Central memory CD8-positive, alpha-beta T cell (primary cell): ENCODE measurements at regions not wholly inside any gene's neighbourhood (a gene's known extent, or its start where the extent isn't known, plus 50 kb on each side); places are given as distances from the start of the nearest gene placed in this dataset.

Source experiments
- ATAC-seq: fragments of 150-1000 bp; cut with Tn5 transposase; replicated peaks from 2 replicates; pipeline ENCODE4 v1.10.0; 2022; ENCODE audit warnings: mild to moderate bottlenecking, moderate FRiP score, moderate number of reproducible peaks; ENCODE audit not compliant: poor library complexity, severe bottlenecking; ENCODE audit errors: extremely low read depth
- DNase-seq, 2 donors: peaks; one replicate each; pipeline ENCODE4 v3.0.0; 2021; ENCODE audit warnings: low spot score in 2 of 2
- H3K27ac Mint-ChIP-seq: one replicate; pipeline ENCODE4 v1.8.0; 2022; ENCODE audit warnings: low read depth, mild to moderate bottlenecking, moderate library complexity, mixed read lengths
- H3K27me3 Mint-ChIP-seq: one replicate; pipeline ENCODE4 v1.8.0; 2022; ENCODE audit warnings: mixed read lengths
- H3K36me3 Mint-ChIP-seq: one replicate; pipeline ENCODE4 v1.8.0; 2022; ENCODE audit warnings: mild to moderate bottlenecking, moderate library complexity, mixed read lengths; ENCODE audit not compliant: insufficient read depth
- H3K4me1 Mint-ChIP-seq: one replicate; pipeline ENCODE4 v1.8.0; 2022; ENCODE audit warnings: mixed read lengths
- H3K4me3 Mint-ChIP-seq: one replicate; pipeline ENCODE4 v1.8.0; 2022; ENCODE audit warnings: mild to moderate bottlenecking, moderate library complexity, mixed read lengths
- H3K9me3 Mint-ChIP-seq: one replicate; pipeline ENCODE4 v1.8.0; 2022; ENCODE audit warnings: mixed read lengths

- ATAC-seq (no peak), DNase-seq (no peak)
- Mint-ChIP-seq H3K27me3 (peaks cover 73% of the 10 kb centered on the region), H3K4me1 (no peaks in the 10 kb centered on the region), H3K4me3 (no peak overlapping the region), H3K9me3 (peaks cover 5% of the 10 kb centered on the region), H3K36me3 (no peaks in the 10 kb centered on the region), H3K27ac (no peak overlapping the region)
Measured at GRCh38 chr1:208497866-208498541, 253.8 kb upstream of the PLXNA2 start.

- no peak for DNase-seq
- H3K27me3 Mint-ChIP-seq = peaks cover 68% of the 10 kb centered on the region
Measured at GRCh38 chr1:208499026-208499425, 254.8 kb upstream of the PLXNA2 start.

GRCh38 chr1:208499601-208500000 is 255.4 kb upstream of the PLXNA2 start:
- Mint-ChIP-seq H3K27ac (no peak overlapping the region), H3K36me3 (no peaks in the 10 kb centered on the region), H3K9me3 (peaks cover 5% of the 10 kb centered on the region), H3K27me3 (peaks cover 63% of the 10 kb centered on the region), H3K4me1 (no peaks in the 10 kb centered on the region), H3K4me3 (no peak overlapping the region)
- ATAC-seq (no peak), DNase-seq (no peak)

More at GRCh38 chr1:208499026-208499425, 254.8 kb upstream of the PLXNA2 start:
- H3K36me3 Mint-ChIP-seq = no peaks in the 10 kb centered on the region
- no peaks in the 10 kb centered on the region for H3K4me1 Mint-ChIP-seq
- H3K27ac Mint-ChIP-seq = no peak overlapping the region
- no peak for ATAC-seq
- H3K4me3 Mint-ChIP-seq = no peak overlapping the region
- peaks cover 5% of the 10 kb centered on the region for H3K9me3 Mint-ChIP-seq

- H3K4me1 Mint-ChIP-seq = no peaks in the 10 kb centered on the region
- ATAC-seq = no peak
Measured at GRCh38 chr1:208500375-208500774, 256.2 kb upstream of the PLXNA2 start.

GRCh38 chr1:208501542-208501941 is 257.4 kb upstream of the PLXNA2 start:
- Mint-ChIP-seq H3K4me1 (no peaks in the 10 kb centered on the region), H3K27ac (no peak overlapping the region), H3K9me3 (no peaks in the 10 kb centered on the region), H3K27me3 (peaks cover 61% of the 10 kb centered on the region), H3K36me3 (no peaks in the 10 kb centered on the region), H3K4me3 (no peak overlapping the region)
- ATAC-seq = no peak
- DNase-seq = no peak

More at GRCh38 chr1:208500375-208500774, 256.2 kb upstream of the PLXNA2 start:
- Mint-ChIP-seq H3K36me3 (no peaks in the 10 kb centered on the region), H3K27ac (no peak overlapping the region), H3K9me3 (peaks cover 5% of the 10 kb centered on the region), H3K4me3 (no peak overlapping the region), H3K27me3 (peaks cover 63% of the 10 kb centered on the region)
- no peak for DNase-seq

GRCh38 chr1:208503787-208504186 is 259.6 kb upstream of the PLXNA2 start:
- Mint-ChIP-seq H3K4me3 (no peak overlapping the region), H3K27ac (no peak overlapping the region), H3K4me1 (no peaks in the 10 kb centered on the region), H3K27me3 (peaks cover 47% of the 10 kb centered on the region), H3K36me3 (no peaks in the 10 kb centered on the region), H3K9me3 (no peaks in the 10 kb centered on the region)
- DNase-seq (no peak), ATAC-seq (no peak)

- Mint-ChIP-seq H3K4me1 (no peaks in the 10 kb centered on the region), H3K27me3 (peaks cover 18% of the 10 kb centered on the region), H3K27ac (no peak overlapping the region), H3K9me3 (no peaks in the 10 kb centered on the region), H3K36me3 (no peaks in the 10 kb centered on the region), H3K4me3 (no peak overlapping the region)
- DNase-seq (no peak), ATAC-seq (no peak)
Measured at GRCh38 chr1:208506812-208507211, 262.6 kb upstream of the PLXNA2 start.

- ATAC-seq (no peak), DNase-seq (no peak)
- Mint-ChIP-seq H3K4me3 (no peak overlapping the region), H3K27ac (no peak overlapping the region), H3K9me3 (no peaks in the 10 kb centered on the region), H3K4me1 (no peaks in the 10 kb centered on the region), H3K36me3 (no peaks in the 10 kb centered on the region), H3K27me3 (peaks cover 18% of the 10 kb centered on the region)
Measured at GRCh38 chr1:208509072-208509471, 264.9 kb upstream of the PLXNA2 start.

- no peak for ATAC-seq
- no peaks in the 10 kb centered on the region for H3K36me3 Mint-ChIP-seq
- no peak for DNase-seq
Measured at GRCh38 chr1:208510192-208510952, 266.2 kb upstream of the PLXNA2 start.

GRCh38 chr1:208511242-208511860 is 267.2 kb upstream of the PLXNA2 start:
- no peaks in the 10 kb centered on the region for H3K36me3 Mint-ChIP-seq
- no peak for ATAC-seq
- no peak overlapping the region for H3K27ac Mint-ChIP-seq
- no peak overlapping the region for H3K4me3 Mint-ChIP-seq
- no peaks in the 10 kb centered on the region for H3K4me1 Mint-ChIP-seq
- H3K9me3 Mint-ChIP-seq = no peaks in the 10 kb centered on the region
- H3K27me3 Mint-ChIP-seq = no peaks in the 10 kb centered on the region
- no peak for DNase-seq

More at GRCh38 chr1:208510192-208510952, 266.2 kb upstream of the PLXNA2 start:
- Mint-ChIP-seq H3K27ac (no peak overlapping the region), H3K4me3 (no peak overlapping the region), H3K9me3 (no peaks in the 10 kb centered on the region), H3K27me3 (peaks cover 9% of the 10 kb centered on the region), H3K4me1 (no peaks in the 10 kb centered on the region)

- Mint-ChIP-seq H3K36me3 (no peaks in the 10 kb centered on the region), H3K4me3 (no peak overlapping the region), H3K27me3 (no peaks in the 10 kb centered on the region), H3K9me3 (peaks cover 6% of the 10 kb centered on the region), H3K27ac (no peak overlapping the region), H3K4me1 (no peaks in the 10 kb centered on the region)
- ATAC-seq (no peak), DNase-seq (no peak)
Measured at GRCh38 chr1:208513799-208514198, 269.6 kb upstream of the PLXNA2 start.

GRCh38 chr1:208515129-208515528 is 270.9 kb upstream of the PLXNA2 start:
- H3K4me3 Mint-ChIP-seq = no peak overlapping the region
- DNase-seq (no peak), ATAC-seq (no peak)
- H3K4me1 Mint-ChIP-seq = no peaks in the 10 kb centered on the region
- H3K27me3 Mint-ChIP-seq = no peaks in the 10 kb centered on the region
- H3K27ac Mint-ChIP-seq = no peak overlapping the region
- H3K9me3 Mint-ChIP-seq = peaks cover 6% of the 10 kb centered on the region
- H3K36me3 Mint-ChIP-seq = no peaks in the 10 kb centered on the region

- DNase-seq = no peak
- no peak for ATAC-seq
- no peaks in the 10 kb centered on the region for H3K27me3 Mint-ChIP-seq
- no peaks in the 10 kb centered on the region for H3K36me3 Mint-ChIP-seq
- H3K4me3 Mint-ChIP-seq = no peak overlapping the region
- peaks cover under 1% of the 10 kb centered on the region for H3K4me1 Mint-ChIP-seq
- H3K27ac Mint-ChIP-seq = no peak overlapping the region
- peaks cover 6% of the 10 kb centered on the region for H3K9me3 Mint-ChIP-seq
Measured at GRCh38 chr1:208516780-208517179, 272.6 kb upstream of the PLXNA2 start.
